ENCODE measurements at regions not wholly inside any gene's neighbourhood (a gene's known extent, or its start where the extent isn't known, plus 50 kb on each side); places are given as distances from the start of the nearest gene placed in this dataset.

DNA sequence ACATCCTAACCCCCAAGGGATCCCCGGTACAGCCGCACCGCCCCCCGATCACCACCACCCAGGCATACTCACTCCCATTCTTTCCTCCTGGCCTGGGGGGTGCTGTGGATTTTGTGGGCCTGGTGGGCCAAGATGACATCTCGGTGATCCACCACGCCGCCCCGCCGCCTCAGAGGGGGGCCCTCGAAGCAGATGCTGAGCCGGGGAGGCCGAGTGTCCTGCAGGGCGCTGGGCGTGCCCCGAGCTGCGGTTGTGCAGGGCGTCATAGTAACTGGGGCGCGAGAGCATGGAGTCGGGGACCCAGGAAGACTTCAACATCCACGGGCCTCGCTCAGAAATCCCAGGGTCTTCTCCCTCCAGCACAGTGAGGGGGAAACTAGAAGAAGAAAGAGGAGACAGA, 93.4 kb upstream of the CACNA1A start:
- TF ChIP-seq FOXK2 (IDR thresholded peaks at IDR 0.05) (no peak), ARNT (IDR thresholded peaks at IDR 0.05) (no peak), BHLHE40 (IDR thresholded peaks at IDR 0.05; ENCODE audit: borderline replicate concordance) (no peak), FOXM1 (IDR thresholded peaks at IDR 0.05; ENCODE audit: borderline replicate concordance) (no peak), L3MBTL2 (conservative IDR thresholded peaks at IDR 0.05) (no peak), NFRKB (IDR thresholded peaks at IDR 0.05) (no peak), LEF1 (IDR thresholded peaks at IDR 0.05; ENCODE audit: borderline replicate concordance) (no peak), ZNF384 (IDR thresholded peaks at IDR 0.05) (no peak), CTBP1 (IDR thresholded peaks at IDR 0.05; ENCODE audit: borderline replicate concordance) (no peak), FOXA1 (IDR thresholded peaks at IDR 0.05) (no peak), SP1 (IDR thresholded peaks at IDR 0.05) (no peak), ELF4 (IDR thresholded peaks at IDR 0.05) (no peak)
- TF ChIP-seq, protein P1, sequence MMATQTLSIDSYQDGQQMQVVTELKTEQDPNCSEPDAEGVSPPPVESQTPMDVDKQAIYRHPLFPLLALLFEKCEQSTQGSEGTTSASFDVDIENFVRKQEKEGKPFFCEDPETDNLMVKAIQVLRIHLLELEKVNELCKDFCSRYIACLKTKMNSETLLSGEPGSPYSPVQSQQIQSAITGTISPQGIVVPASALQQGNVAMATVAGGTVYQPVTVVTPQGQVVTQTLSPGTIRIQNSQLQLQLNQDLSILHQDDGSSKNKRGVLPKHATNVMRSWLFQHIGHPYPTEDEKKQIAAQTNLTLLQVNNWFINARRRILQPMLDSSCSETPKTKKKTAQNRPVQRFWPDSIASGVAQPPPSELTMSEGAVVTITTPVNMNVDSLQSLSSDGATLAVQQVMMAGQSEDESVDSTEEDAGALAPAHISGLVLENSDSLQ (IDR thresholded peaks at IDR 0.05): no peak

Data from HEK293T (cell line).